ENCODE measurements at regions not wholly inside any gene's neighbourhood (a gene's known extent, or its start where the extent isn't known, plus 50 kb on each side); places are given as distances from the start of the nearest gene placed in this dataset.

- H3K4me3 ChIP-seq (ENCODE audit: low read length): no peak overlapping the region
- H3K27me3 ChIP-seq (ENCODE audit: control insufficient read depth, insufficient read depth, low read length): no peaks in the 10 kb centered on the region
- WGBS (ENCODE audit: insufficient coverage): no CpG with 5 or more reads among the region's 1 CpG
- H3K4me1 ChIP-seq (ENCODE audit: control insufficient read depth, insufficient read depth, low read length): no peaks in the 10 kb centered on the region
- H3K27ac ChIP-seq (ENCODE audit: low read length): no peak overlapping the region
- H3K36me3 ChIP-seq (ENCODE audit: control insufficient read depth, insufficient read depth, low read length): no peaks in the 10 kb centered on the region
- H3K9me3 ChIP-seq (replicated peaks; ENCODE audit: control insufficient read depth, low read depth, low read length): peaks cover 7% of the 10 kb centered on the region
- DNase-seq: no peak
Observed at GRCh38 chr18:6580401-6580800, 149.1 kb upstream of the ARHGAP28 start.

DNA sequence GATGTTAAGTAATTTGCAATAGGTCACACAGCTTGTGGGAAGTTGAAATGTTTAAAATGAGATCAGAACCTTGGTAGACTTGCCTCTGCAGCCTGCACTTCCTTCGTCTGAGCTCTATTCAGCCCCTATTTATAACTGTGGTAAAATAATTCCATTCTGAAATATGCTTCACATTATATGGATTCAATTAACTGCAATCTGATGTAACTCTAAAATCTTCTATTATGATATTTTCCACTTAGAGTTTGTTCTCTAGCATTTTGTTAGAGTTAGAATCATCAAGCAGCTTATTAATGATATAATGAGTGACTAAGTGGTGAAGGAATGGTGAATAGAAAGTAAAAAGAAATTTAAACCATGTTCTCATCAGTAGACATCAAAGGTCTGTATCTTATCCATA is 139.6 kb upstream of the ARHGAP28 start:
- no peak overlapping the region for H3K4me3 ChIP-seq (ENCODE audit: low read length)
- no peaks in the 10 kb centered on the region for H3K4me1 ChIP-seq (ENCODE audit: control insufficient read depth, insufficient read depth, low read length)
- H3K9me3 ChIP-seq (replicated peaks; ENCODE audit: control insufficient read depth, low read depth, low read length): no peaks in the 10 kb centered on the region
- no peak overlapping the region for H3K27ac ChIP-seq (ENCODE audit: low read length)
- peak; percentile 47 for DNase-seq
- no peaks in the 10 kb centered on the region for H3K36me3 ChIP-seq (ENCODE audit: control insufficient read depth, insufficient read depth, low read length)
- WGBS (ENCODE audit: insufficient coverage): no CpG with 5 or more reads among the region's 1 CpG
- H3K27me3 ChIP-seq (ENCODE audit: control insufficient read depth, insufficient read depth, low read length): no peaks in the 10 kb centered on the region

DNA sequence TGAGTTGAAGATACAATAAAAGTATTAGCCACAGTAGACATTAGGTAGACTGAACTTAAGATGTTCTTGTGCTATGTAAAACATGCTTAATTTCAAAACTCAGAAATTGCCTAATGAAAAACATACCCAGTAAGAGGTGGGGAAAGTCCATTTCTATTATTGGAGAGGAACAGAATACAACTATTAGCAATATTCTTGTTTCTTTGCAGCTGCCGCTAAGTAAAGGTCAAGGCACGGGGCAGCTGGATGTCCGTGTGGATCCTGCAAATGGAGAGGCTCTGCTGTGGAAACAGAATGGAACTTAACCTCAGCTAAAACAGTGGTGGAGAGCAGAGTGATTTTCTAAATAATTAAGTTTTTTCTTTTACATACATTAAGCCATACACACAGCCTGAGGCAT is 139.2 kb upstream of the ARHGAP28 start:
- WGBS (ENCODE audit: insufficient coverage): no CpG with 5 or more reads among the region's 3 CpGs
- Histone ChIP-seq H3K4me1 (ENCODE audit: control insufficient read depth, insufficient read depth, low read length) (no peaks in the 10 kb centered on the region), H3K4me3 (ENCODE audit: low read length) (no peak overlapping the region), H3K36me3 (ENCODE audit: control insufficient read depth, insufficient read depth, low read length) (no peaks in the 10 kb centered on the region), H3K27ac (ENCODE audit: low read length) (no peak overlapping the region), H3K27me3 (ENCODE audit: control insufficient read depth, insufficient read depth, low read length) (no peaks in the 10 kb centered on the region), H3K9me3 (replicated peaks; ENCODE audit: control insufficient read depth, low read depth, low read length) (no peaks in the 10 kb centered on the region)
- DNase-seq: peak; percentile 67

DNA sequence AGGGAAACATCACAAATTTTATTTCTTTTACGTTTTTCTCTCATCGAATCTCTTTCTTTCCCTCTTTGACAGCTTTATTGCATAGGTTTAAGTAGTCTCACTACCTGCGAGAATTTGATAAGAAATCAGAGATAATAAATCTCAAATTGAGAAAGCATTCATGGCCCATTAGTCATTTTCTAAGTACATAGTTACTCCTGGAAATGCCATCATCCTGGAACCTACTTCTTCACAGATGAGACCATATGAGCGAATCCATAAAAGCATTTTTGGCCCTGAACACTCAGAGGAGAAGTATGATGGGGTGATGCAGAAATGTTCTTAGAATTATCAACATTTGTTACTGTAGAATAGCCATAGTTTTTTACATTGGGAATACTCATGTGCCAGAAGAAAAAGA is 138.0 kb upstream of the ARHGAP28 start:
- WGBS (ENCODE audit: insufficient coverage): no CpG with 5 or more reads among the region's 4 CpGs
- H3K27ac ChIP-seq (ENCODE audit: low read length): no peak overlapping the region
- no peaks in the 10 kb centered on the region for H3K9me3 ChIP-seq (replicated peaks; ENCODE audit: control insufficient read depth, low read depth, low read length)
- no peaks in the 10 kb centered on the region for H3K36me3 ChIP-seq (ENCODE audit: control insufficient read depth, insufficient read depth, low read length)
- H3K27me3 ChIP-seq (ENCODE audit: control insufficient read depth, insufficient read depth, low read length): no peaks in the 10 kb centered on the region
- no peak overlapping the region for H3K4me3 ChIP-seq (ENCODE audit: low read length)
- peak; percentile 59 for DNase-seq
- no peaks in the 10 kb centered on the region for H3K4me1 ChIP-seq (ENCODE audit: control insufficient read depth, insufficient read depth, low read length)

DNA sequence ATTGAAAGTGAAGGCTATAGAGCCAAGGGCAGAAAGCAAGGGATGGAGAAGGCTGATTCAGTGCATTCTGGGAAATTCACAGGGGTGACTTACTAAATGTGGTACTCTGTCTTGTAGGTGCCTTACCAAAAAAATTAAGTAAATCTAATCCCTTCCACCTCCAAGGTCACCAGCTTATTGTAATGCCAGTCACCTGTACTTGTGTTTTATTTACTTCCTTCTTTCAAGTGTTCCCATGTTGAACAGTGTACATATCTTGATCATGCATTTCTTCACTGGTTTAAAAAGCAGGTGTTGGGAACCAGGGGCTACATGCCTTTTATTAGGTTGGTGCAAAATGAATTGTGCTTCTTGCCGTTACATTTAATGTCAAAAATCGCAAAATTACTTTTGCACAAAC is 137.0 kb upstream of the ARHGAP28 start:
- no peaks in the 10 kb centered on the region for H3K4me1 ChIP-seq (ENCODE audit: control insufficient read depth, insufficient read depth, low read length)
- WGBS (ENCODE audit: insufficient coverage): no CpG with 5 or more reads among the region's 2 CpGs
- no peaks in the 10 kb centered on the region for H3K9me3 ChIP-seq (replicated peaks; ENCODE audit: control insufficient read depth, low read depth, low read length)
- no peak overlapping the region for H3K4me3 ChIP-seq (ENCODE audit: low read length)
- no peaks in the 10 kb centered on the region for H3K36me3 ChIP-seq (ENCODE audit: control insufficient read depth, insufficient read depth, low read length)
- H3K27me3 ChIP-seq (ENCODE audit: control insufficient read depth, insufficient read depth, low read length): no peaks in the 10 kb centered on the region
- H3K27ac ChIP-seq (ENCODE audit: low read length): no peak overlapping the region
- DNase-seq: no peak

GRCh38 chr18:6593142-6593885 is 136.2 kb upstream of the ARHGAP28 start:
- Histone ChIP-seq H3K9me3 (replicated peaks; ENCODE audit: control insufficient read depth, low read depth, low read length) (no peaks in the 10 kb centered on the region), H3K27ac (ENCODE audit: low read length) (no peak overlapping the region), H3K36me3 (ENCODE audit: control insufficient read depth, insufficient read depth, low read length) (no peaks in the 10 kb centered on the region), H3K4me3 (ENCODE audit: low read length) (no peak overlapping the region), H3K4me1 (ENCODE audit: control insufficient read depth, insufficient read depth, low read length) (no peaks in the 10 kb centered on the region), H3K27me3 (ENCODE audit: control insufficient read depth, insufficient read depth, low read length) (no peaks in the 10 kb centered on the region)
- WGBS (ENCODE audit: insufficient coverage): no CpG with 5 or more reads among the region's 3 CpGs
- no peak for DNase-seq

- no peaks in the 10 kb centered on the region for H3K27me3 ChIP-seq (ENCODE audit: control insufficient read depth, insufficient read depth, low read length)
- H3K27ac ChIP-seq (ENCODE audit: low read length): no peak overlapping the region
- no peaks in the 10 kb centered on the region for H3K9me3 ChIP-seq (replicated peaks; ENCODE audit: control insufficient read depth, low read depth, low read length)
- WGBS (ENCODE audit: insufficient coverage): 95% methylated on average over 4 of the region's 7 CpGs
- no peak overlapping the region for H3K4me3 ChIP-seq (ENCODE audit: low read length)
- H3K4me1 ChIP-seq (ENCODE audit: control insufficient read depth, insufficient read depth, low read length): no peaks in the 10 kb centered on the region
- DNase-seq: no peak
- H3K36me3 ChIP-seq (ENCODE audit: control insufficient read depth, insufficient read depth, low read length): no peaks in the 10 kb centered on the region
Observed at GRCh38 chr18:6595666-6596065, 133.8 kb upstream of the ARHGAP28 start.

DNA sequence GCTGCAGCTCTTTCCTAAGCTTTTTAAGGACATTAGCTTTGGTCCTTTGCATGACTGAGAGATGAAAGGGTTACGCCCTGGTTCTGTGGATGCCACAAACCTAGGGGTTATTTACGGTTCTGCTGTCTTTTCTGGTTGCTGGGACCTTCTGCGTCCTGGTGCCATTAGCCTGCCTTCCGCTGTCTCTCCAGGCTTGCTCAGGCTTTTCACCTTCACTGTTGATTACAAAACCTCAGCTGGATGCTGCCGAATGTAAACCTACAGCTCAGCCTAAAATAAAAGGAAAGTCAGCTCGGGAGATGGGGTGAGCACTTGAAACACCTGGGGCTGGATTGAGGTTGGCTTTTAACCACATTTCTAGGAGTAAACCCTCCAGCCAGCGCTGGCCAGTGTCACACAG is 130.9 kb upstream of the ARHGAP28 start:
- Histone ChIP-seq H3K4me3 (ENCODE audit: low read length) (no peak overlapping the region), H3K27ac (ENCODE audit: low read length) (no peak overlapping the region), H3K4me1 (ENCODE audit: control insufficient read depth, insufficient read depth, low read length) (peaks cover 4% of the 10 kb centered on the region), H3K27me3 (ENCODE audit: control insufficient read depth, insufficient read depth, low read length) (no peaks in the 10 kb centered on the region), H3K36me3 (ENCODE audit: control insufficient read depth, insufficient read depth, low read length) (no peaks in the 10 kb centered on the region), H3K9me3 (replicated peaks; ENCODE audit: control insufficient read depth, low read depth, low read length) (no peaks in the 10 kb centered on the region)
- no peak for DNase-seq
- WGBS (ENCODE audit: insufficient coverage): 79% methylated on average over 5 of the region's 7 CpGs

GRCh38 chr18:6600667-6601167 is 128.8 kb upstream of the ARHGAP28 start:
- DNase-seq: peak; percentile 48
- H3K27ac ChIP-seq (ENCODE audit: low read length): no peak overlapping the region
- no peaks in the 10 kb centered on the region for H3K36me3 ChIP-seq (ENCODE audit: control insufficient read depth, insufficient read depth, low read length)
- WGBS (ENCODE audit: insufficient coverage): 57% methylated on average over 3 of the region's 3 CpGs
- H3K27me3 ChIP-seq (ENCODE audit: control insufficient read depth, insufficient read depth, low read length): no peaks in the 10 kb centered on the region
- H3K4me1 ChIP-seq (ENCODE audit: control insufficient read depth, insufficient read depth, low read length): peaks cover 13% of the 10 kb centered on the region
- H3K4me3 ChIP-seq (ENCODE audit: low read length): no peak overlapping the region
- H3K9me3 ChIP-seq (replicated peaks; ENCODE audit: control insufficient read depth, low read depth, low read length): no peaks in the 10 kb centered on the region

DNA sequence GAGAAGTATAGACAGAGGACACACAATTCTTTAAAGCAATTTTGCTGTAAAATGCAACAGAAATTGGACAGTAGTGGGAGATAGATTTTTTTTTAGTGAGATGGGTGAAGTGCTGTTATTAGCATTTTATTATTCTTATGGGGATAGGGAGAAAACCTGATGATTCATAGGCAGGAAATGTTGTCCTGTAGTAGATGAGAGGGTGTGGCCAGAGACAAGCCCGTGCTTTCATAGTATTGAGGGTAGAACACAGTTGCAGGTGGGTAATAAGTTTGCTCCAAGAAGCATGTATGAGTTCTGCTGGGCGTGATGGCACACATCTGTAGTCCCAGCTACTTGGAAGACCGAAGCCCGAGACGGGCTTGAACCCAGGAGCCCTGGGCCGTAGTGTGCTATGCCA is 128.3 kb upstream of the ARHGAP28 start:
- DNase-seq: no peak
- Histone ChIP-seq H3K4me1 (ENCODE audit: control insufficient read depth, insufficient read depth, low read length) (peaks cover 13% of the 10 kb centered on the region), H3K27me3 (ENCODE audit: control insufficient read depth, insufficient read depth, low read length) (no peaks in the 10 kb centered on the region), H3K36me3 (ENCODE audit: control insufficient read depth, insufficient read depth, low read length) (no peaks in the 10 kb centered on the region), H3K9me3 (replicated peaks; ENCODE audit: control insufficient read depth, low read depth, low read length) (no peaks in the 10 kb centered on the region), H3K4me3 (ENCODE audit: low read length) (no peak overlapping the region), H3K27ac (ENCODE audit: low read length) (no peak overlapping the region)
- 83% methylated on average over 5 of the region's 6 CpGs for WGBS (ENCODE audit: insufficient coverage)

GRCh38 chr18:6602365-6602764 is 127.2 kb upstream of the ARHGAP28 start:
- H3K36me3 ChIP-seq (ENCODE audit: control insufficient read depth, insufficient read depth, low read length): no peaks in the 10 kb centered on the region
- peaks cover 18% of the 10 kb centered on the region for H3K4me1 ChIP-seq (ENCODE audit: control insufficient read depth, insufficient read depth, low read length)
- 41% methylated on average over 3 of the region's 5 CpGs for WGBS (ENCODE audit: insufficient coverage)
- no peak for DNase-seq
- H3K9me3 ChIP-seq (replicated peaks; ENCODE audit: control insufficient read depth, low read depth, low read length): no peaks in the 10 kb centered on the region
- H3K27ac ChIP-seq (ENCODE audit: low read length): no peak overlapping the region
- no peaks in the 10 kb centered on the region for H3K27me3 ChIP-seq (ENCODE audit: control insufficient read depth, insufficient read depth, low read length)
- no peak overlapping the region for H3K4me3 ChIP-seq (ENCODE audit: low read length)
